T-helper 2 cell (primary cell): ENCODE measurements at regions not wholly inside any gene's neighbourhood (a gene's known extent, or its start where the extent isn't known, plus 50 kb on each side); places are given as distances from the start of the nearest gene placed in this dataset.

Source experiments
- DNase-seq, 5 experiments: peaks; one replicate each; pipeline versions ENCODE4 v3.0.0 to v3.0.0-alpha.2; 2012 to 2022

- DNase-seq: no peak
Observed at GRCh38 chr11:45435706-45436105, 149.6 kb upstream of the SYT13 start.

- DNase-seq: no peak
Observed at GRCh38 chr11:45432910-45433309, 146.8 kb upstream of the SYT13 start.

GRCh38 chr11:45432100-45432499 lies 146.0 kb upstream of the SYT13 start:
- no peak for DNase-seq

GRCh38 chr11:45431046-45432018 lies 145.2 kb upstream of the SYT13 start:
- no peak for DNase-seq

- DNase-seq: no peak
Observed at GRCh38 chr11:45430361-45430760, 144.2 kb upstream of the SYT13 start.

GRCh38 chr11:45429719-45430118 lies 143.6 kb upstream of the SYT13 start:
- no peak for DNase-seq

- no peak for DNase-seq
Observed at GRCh38 chr11:45428541-45429230, 142.5 kb upstream of the SYT13 start.

GRCh38 chr11:45428116-45428515 lies 142.0 kb upstream of the SYT13 start:
- no peak for DNase-seq

- no peak for DNase-seq
Observed at GRCh38 chr11:45424411-45425180, 138.5 kb upstream of the SYT13 start.

- DNase-seq: no peak
Observed at GRCh38 chr11:45423475-45424120, 137.5 kb upstream of the SYT13 start.

GRCh38 chr11:45423036-45423435 lies 136.9 kb upstream of the SYT13 start:
- no peak for DNase-seq

GRCh38 chr11:45414088-45414487 lies 127.9 kb upstream of the SYT13 start:
- DNase-seq: no peak

GRCh38 chr11:45413156-45413858 lies 127.2 kb upstream of the SYT13 start:
- DNase-seq: no peak

- no peak for DNase-seq
Observed at GRCh38 chr11:45412521-45412920, 126.4 kb upstream of the SYT13 start.

- DNase-seq: no peak
Observed at GRCh38 chr11:45412051-45412471, 125.9 kb upstream of the SYT13 start.

GRCh38 chr11:45411228-45411946 lies 125.2 kb upstream of the SYT13 start:
- no peak for DNase-seq

- DNase-seq: no peak
Observed at GRCh38 chr11:45410391-45411227, 124.5 kb upstream of the SYT13 start.

GRCh38 chr11:45409587-45409986 lies 123.4 kb upstream of the SYT13 start:
- DNase-seq: no peak

GRCh38 chr11:45407226-45407625 lies 121.1 kb upstream of the SYT13 start:
- no peak for DNase-seq
